Right ventricle myocardium superior (tissue), 1 donor: ENCODE measurements at regions not wholly inside any gene's neighbourhood (a gene's known extent, or its start where the extent isn't known, plus 50 kb on each side); places are given as distances from the start of the nearest gene placed in this dataset.

Source experiments
- ATAC-seq: fragments of 200-7000 bp; cut with Tn5 transposase; one replicate; pipeline ENCODE4 v1.9.1; 2020; ENCODE audit warnings: mild to moderate bottlenecking; ENCODE audit not compliant: poor library complexity
- DNase-seq: peaks from one replicate; pipeline ENCODE4 v3.0.0-alpha.2; 2020
- intact Hi-C: fragments of 100-400 bp; cut with DNase I; formaldehyde crosslinking; loops from one replicate; pipeline ENCODE4 v1.11.2; 2022
- donor health status: DM: no; HTN: yes; CAD: no; lungs with severe emphysema.

GRCh38 chr5:53422539-53422938 is 57.9 kb upstream of the FST start:
- intact Hi-C loops: no loop called here
- ATAC-seq (no peak), DNase-seq (no peak)

- intact Hi-C loops: no loop called here
- ATAC-seq: no peak
- no peak for DNase-seq
Measured at GRCh38 chr5:53423724-53424123, 56.7 kb upstream of the FST start.

- intact Hi-C loops: no loop called here
- no peak for DNase-seq
- ATAC-seq: no peak
Measured at GRCh38 chr5:53424686-53425615, 55.5 kb upstream of the FST start.

DNA sequence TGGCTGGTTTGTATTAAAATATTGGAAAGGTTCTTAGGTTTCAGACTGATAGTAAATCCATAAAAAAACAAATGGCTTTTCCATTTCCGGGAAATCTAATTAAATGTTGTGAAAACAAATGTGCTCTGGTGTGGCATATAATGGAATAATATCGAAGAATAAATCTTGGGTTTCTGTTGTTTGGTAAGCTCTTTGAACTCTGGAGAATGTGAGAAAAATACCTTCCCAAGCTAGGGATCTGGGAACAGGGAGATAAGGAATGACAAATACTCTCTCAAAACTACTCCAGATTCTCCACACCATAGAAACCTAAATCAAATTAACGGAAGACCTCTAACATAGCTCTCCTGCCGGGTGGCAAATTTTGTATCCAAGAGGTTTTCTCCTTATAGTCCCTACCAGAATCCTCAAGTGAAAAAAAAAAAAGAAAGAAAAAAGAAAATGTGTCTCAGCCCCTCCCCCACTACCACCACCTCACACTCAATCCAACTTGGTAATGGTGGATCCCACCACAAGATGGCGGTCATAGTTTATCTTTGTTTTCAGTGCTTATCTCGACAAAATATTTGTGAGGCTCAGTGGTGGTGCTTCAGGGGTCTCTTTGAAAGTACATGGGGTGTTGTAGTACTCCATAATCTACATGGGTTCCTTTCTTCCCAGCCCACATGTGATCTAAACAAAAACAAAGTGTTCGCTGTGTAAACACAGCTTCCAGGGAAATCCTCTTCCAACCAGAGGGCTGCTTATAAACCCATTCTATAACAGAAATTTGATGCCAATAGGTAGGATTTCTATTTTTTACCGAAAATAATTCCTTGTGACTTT is 54.5 kb upstream of the FST start:
- ATAC-seq (no peak), DNase-seq (no peak)
- intact Hi-C loops: no loop called here

DNA sequence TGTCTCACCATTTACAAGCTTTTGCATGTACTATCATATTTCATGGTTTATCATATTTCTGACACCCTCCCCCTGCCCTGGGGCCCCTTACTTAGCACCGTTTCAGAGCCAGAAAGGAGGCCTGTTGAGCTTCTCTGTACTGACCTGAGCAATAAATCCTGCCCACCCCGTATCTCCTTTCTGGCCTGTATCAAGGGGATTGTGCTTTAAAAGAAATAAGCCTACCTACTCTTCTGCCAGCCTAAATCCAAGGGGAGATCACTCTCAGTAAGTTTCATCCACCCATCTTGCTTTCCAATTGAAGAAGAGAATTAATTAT is 54.0 kb upstream of the FST start:
- intact Hi-C loops: no loop called here
- no peak for ATAC-seq
- DNase-seq: no peak

DNA sequence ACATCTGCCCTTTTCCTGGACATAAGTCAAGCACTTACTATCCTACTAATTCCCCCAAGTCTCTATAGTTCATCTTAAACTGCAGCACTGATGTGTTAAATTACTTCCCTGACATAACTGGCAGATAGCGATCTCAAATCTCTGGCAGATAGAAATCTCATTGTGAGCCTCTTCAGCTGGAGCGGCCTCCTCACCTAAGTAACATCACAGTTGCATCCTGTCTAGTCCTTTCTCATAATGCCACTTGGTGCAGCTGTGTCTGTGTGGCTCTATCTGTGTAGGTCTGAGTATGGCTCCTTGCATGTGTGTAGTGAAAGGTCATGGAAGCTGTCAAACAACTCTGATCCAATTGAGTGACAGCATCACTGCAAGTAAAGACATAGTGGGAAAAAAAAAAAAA is 53.6 kb upstream of the FST start:
- ATAC-seq (no peak), DNase-seq (no peak)
- intact Hi-C loops: no loop called here

DNA sequence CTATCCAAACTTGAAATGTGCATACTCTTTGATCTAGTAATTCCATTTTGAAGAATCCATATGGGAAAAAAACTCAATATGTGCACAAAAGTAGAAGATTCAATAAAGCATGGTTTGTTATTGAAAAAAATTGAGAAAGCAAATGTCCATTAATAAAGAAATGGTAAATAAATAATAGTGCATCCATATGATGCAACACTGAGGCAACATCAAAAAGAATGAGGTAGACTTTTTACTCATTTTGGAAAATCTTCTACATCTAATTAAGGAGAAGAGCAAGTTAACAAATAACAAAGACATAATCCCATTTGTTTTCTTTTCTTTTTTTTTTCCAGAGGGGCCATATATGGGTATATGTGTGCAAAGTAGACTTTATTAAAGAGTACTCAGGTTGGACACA is 52.5 kb upstream of the FST start:
- DNase-seq (no peak), ATAC-seq (no peak)
- intact Hi-C loops: no loop called here

GRCh38 chr5:53429706-53430105 is 50.7 kb upstream of the FST start:
- ATAC-seq (no peak), DNase-seq (no peak)
- intact Hi-C loops: no loop called here

GRCh38 chr5:53430618-53431252 is 49.7 kb upstream of the FST start:
- intact Hi-C loops: no loop called here
- no peak for DNase-seq
- ATAC-seq: peak; percentile 76
